LoVo (cell line): ENCODE measurements at regions not wholly inside any gene's neighbourhood (a gene's known extent, or its start where the extent isn't known, plus 50 kb on each side); places are given as distances from the start of the nearest gene placed in this dataset.

Experiments
- DNase-seq: peaks from one replicate; pipeline ENCODE4 v3.0.0-alpha.2; 2016; ENCODE audit warnings: low spot score

DNA sequence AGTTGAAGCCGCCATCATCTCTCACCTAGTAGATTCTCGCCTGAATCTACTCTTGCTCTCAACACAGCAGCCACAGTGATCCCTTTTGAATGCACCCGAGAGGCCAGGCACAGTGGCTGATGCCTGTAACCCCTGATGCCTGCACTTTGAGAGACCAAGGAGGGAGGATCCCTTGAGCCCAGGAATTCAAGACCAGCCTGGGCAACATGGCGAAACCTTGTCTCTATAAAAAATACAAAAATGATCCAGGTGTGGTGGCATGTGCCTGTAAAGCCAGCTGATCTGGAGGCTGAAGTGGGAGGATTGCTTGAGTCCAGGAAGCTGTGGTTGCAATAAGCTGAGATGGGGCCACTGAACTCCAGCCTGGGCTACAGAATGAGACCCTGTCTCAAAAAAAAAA is 60.3 kb upstream of the EML4 start:
- DNase-seq, result no peak

- DNase-seq, result no peak
Observed at GRCh38 chr2:42109959-42110640, 59.1 kb upstream of the EML4 start.

GRCh38 chr2:42110641-42111322 is 58.4 kb upstream of the EML4 start:
- DNase-seq, result no peak

DNA sequence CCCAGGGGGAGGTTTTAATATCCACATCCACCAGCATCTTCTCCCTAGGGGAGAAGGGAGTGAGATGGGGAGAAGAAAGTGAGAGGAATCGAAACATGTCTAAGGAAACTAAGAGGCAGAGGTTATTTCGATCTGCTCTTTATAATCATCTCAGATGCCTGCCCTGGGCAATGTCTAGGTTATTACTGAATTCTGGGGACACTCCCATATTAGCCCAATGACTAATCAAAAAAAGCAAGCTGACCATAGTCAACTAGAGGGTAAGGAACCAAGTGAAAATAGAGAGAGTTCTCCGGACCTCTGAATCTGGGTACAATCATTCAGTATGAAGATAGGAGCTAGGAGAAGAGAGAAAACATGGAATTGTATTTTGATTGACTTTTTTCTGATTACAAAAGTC is 56.7 kb upstream of the EML4 start:
- DNase-seq, result no peak

- no peak for DNase-seq
Observed at GRCh38 chr2:42113452-42113851, 55.7 kb upstream of the EML4 start.

GRCh38 chr2:42114091-42114490 is 55.1 kb upstream of the EML4 start:
- no peak for DNase-seq

- no peak for DNase-seq
Observed at GRCh38 chr2:42115588-42115987, 53.6 kb upstream of the EML4 start.

GRCh38 chr2:42116195-42117181 is 52.7 kb upstream of the EML4 start:
- no peak for DNase-seq

- no peak for DNase-seq
Observed at GRCh38 chr2:42117182-42117579, 52.0 kb upstream of the EML4 start.

GRCh38 chr2:42117923-42118753 is 51.0 kb upstream of the EML4 start:
- DNase-seq, result peak; percentile 71

GRCh38 chr2:42118754-42119569 is 50.2 kb upstream of the EML4 start:
- no peak for DNase-seq
